ENCODE measurements at regions not wholly inside any gene's neighbourhood (a gene's known extent, or its start where the extent isn't known, plus 50 kb on each side); places are given as distances from the start of the nearest gene placed in this dataset.
"Not testable (repeated sequence)": the region's sequence is repeated elsewhere in the genome, so short reads cannot be mapped to it uniquely, and the experiment has no call there.

GRCh38 chr7:35853194-35853593 is 52.3 kb downstream of the SEPTIN7 start:
- not testable (repeated sequence) for DNase-seq

- no peak for DNase-seq
Measured at GRCh38 chr7:35854311-35854710, 53.5 kb downstream of the SEPTIN7 start.

GRCh38 chr7:35856175-35856574 is 55.3 kb downstream of the SEPTIN7 start:
- no peak for DNase-seq

- DNase-seq = no peak
Measured at GRCh38 chr7:35860664-35861063, 59.8 kb downstream of the SEPTIN7 start.

GRCh38 chr7:35865287-35865686 is 64.4 kb downstream of the SEPTIN7 start:
- DNase-seq = no peak

- no peak for DNase-seq
Measured at GRCh38 chr7:35866186-35866585, 65.3 kb downstream of the SEPTIN7 start.

- not testable (repeated sequence) for DNase-seq
Measured at GRCh38 chr7:35869117-35869516, 68.3 kb downstream of the SEPTIN7 start.

- DNase-seq = no peak
Measured at GRCh38 chr7:35869810-35870209, 69.0 kb downstream of the SEPTIN7 start.

- DNase-seq = no peak
Measured at GRCh38 chr7:35871856-35872255, 71.0 kb downstream of the SEPTIN7 start.

- DNase-seq = no peak
Measured at GRCh38 chr7:35874886-35875285, 74.0 kb downstream of the SEPTIN7 start.

GRCh38 chr7:35875292-35875691 is 74.4 kb downstream of the SEPTIN7 start:
- DNase-seq = no peak

GRCh38 chr7:35878351-35878750 is 77.5 kb downstream of the SEPTIN7 start:
- no peak for DNase-seq

GRCh38 chr7:35887430-35887829 is 86.6 kb downstream of the SEPTIN7 start:
- DNase-seq = not testable (repeated sequence)

- no peak for DNase-seq
Measured at GRCh38 chr7:35889001-35889400, 88.1 kb downstream of the SEPTIN7 start.

- DNase-seq = no peak
Measured at GRCh38 chr7:35889870-35890269, 89.0 kb downstream of the SEPTIN7 start.

GRCh38 chr7:35891004-35891830 is 90.4 kb downstream of the SEPTIN7 start:
- DNase-seq = no peak

GRCh38 chr7:35893649-35894048 is 92.8 kb downstream of the SEPTIN7 start:
- DNase-seq = no peak

GRCh38 chr7:35894721-35895120 is 93.9 kb downstream of the SEPTIN7 start:
- DNase-seq = no peak

GRCh38 chr7:35900651-35901050 is 99.8 kb downstream of the SEPTIN7 start:
- DNase-seq = no peak

- DNase-seq = no peak
Measured at GRCh38 chr7:35905555-35905954, 104.7 kb downstream of the SEPTIN7 start.

- peak; percentile 44 for DNase-seq
Measured at GRCh38 chr7:35906191-35906908, 105.5 kb downstream of the SEPTIN7 start.

GRCh38 chr7:35908331-35909216 is 107.7 kb downstream of the SEPTIN7 start:
- DNase-seq = no peak

GRCh38 chr7:35909870-35910357 is 109.1 kb downstream of the SEPTIN7 start:
- DNase-seq = no peak
